NCI-H69 (cell line): ENCODE measurements at regions not wholly inside any gene's neighbourhood (a gene's known extent, or its start where the extent isn't known, plus 50 kb on each side); places are given as distances from the start of the nearest gene placed in this dataset.
"Not testable (repeated sequence)": the region's sequence is repeated elsewhere in the genome, so short reads cannot be mapped to it uniquely, and the experiment has no call there.

Experiments
- DNase-seq: peaks from one replicate; lab custom pipeline; 2025; lab: John Stamatoyannopoulos, UW

GRCh38 chr5:134471858-134472449, 53.5 kb upstream of the JADE2 start:
- not testable (repeated sequence) for DNase-seq

DNA sequence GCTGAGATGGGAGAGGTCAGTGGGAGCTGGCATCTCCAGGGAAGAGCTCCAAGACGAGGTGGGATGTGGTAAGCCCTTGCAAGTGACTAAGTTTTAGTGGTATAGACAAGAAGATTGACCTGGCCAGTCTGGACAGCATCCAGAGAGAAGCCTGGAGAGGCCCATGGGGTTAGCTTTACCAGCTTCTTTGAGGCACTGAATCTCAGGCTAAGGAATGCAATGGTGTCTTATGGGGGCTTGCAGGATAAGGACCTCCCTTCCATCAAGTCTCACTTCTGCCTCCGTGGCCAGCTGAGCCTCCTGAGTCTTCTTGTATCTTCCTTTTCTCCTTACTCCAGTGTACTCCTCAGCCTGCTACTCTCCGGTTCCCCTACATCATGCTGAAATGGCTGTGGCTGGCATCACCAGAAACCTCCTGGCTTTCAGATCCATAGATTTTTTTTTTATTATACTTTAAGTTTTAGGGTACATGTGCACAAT, 56.5 kb upstream of the JADE2 start:
- no peak for DNase-seq

- DNase-seq: no peak
Observed at GRCh38 chr5:134467231-134467630, 55.5 kb upstream of the CDKN2AIPNL start.

GRCh38 chr5:134466241-134467069, 54.8 kb upstream of the CDKN2AIPNL start:
- DNase-seq: peak; percentile 95

DNA sequence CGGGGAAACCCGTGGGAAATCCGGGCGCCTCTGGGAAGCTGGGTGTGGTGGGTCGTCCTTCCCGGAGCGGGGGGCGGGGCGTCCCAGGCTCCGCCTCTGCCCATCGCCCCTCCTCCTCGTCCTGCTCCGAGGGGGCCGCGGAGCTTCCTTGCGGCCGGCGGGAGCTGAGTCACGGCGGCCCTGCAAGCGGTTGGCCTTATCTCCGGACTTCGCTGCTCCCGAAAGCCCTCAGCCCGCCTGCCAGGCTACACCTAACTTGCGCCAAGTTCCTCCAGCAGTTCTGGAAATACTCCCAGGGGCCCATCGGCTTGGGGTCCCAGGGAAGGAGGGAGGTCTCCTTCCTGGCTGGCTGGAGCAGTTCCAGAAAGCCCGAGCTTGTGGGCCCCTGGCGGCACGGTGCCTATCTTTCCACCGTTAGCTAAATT, 54.1 kb upstream of the CDKN2AIPNL start:
- peak; percentile 91 for DNase-seq

DNA sequence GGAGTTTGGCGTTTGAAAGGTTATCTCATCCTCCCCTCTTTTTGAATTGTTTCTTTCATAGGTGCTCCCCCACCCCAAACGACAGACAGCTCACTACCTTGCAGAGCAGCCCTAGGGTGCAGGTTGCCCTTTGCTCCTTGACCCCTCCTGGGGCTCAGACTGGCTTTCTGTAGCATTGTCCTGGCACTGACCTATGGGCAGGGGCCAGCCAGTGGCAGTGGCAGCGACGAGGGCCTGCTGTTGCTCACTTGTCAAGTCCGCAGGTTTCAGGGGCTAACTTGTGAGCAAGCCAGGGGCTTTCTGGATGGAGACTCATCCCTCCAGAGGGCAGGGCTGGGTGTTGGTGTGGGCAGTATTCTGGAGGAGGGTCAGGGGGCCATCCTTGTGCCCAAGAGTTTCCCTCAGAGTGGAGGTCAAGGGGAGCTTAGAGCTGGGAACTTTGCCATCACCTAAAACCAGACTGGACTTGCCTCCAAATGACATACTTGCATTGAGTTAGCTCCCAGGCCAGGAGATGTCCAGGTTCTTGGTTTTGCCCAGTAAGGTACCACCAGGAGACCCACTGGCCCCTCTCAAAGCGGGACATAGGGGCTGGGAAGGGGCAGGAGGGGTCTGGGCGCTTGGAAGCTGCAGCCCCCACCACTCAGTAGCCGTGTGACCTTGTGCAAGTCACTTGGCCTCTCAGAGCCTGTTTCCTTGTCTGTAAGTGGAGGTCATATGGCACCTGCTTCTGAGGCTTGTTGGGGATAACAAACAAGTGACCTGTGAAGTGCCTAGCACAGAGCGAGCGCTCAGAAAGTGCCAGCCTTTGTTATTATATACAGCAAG, 53.5 kb upstream of the CDKN2AIPNL start:
- no peak for DNase-seq

- DNase-seq: no peak
Observed at GRCh38 chr5:134463991-134464760, 52.5 kb upstream of the CDKN2AIPNL start.

DNA sequence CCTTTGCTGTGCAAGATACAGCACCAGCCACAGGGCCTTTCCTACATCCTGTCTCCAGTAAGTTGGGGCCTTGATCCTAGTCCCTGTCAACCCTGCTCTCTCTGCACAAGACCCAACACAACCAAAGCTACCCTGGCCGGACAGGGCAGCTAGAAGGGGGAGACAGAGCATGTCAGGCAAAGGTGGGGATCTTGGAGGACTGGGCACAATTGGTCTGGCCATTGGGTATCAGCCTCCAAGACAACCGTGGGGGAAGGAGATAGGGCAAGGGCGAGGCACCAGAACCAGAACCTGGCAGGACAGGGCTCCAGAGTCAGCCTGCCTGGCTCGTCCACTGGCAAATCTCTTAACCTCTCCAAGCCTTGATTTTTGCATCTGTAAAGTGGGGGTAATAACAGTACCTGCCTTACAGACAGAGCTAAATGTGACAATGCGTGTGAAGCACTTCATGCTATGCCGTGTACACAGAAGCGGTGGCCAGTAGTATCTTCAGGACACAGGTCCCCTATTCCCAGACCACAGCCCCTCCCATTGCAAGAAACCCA, 51.6 kb upstream of the CDKN2AIPNL start:
- no peak for DNase-seq

DNA sequence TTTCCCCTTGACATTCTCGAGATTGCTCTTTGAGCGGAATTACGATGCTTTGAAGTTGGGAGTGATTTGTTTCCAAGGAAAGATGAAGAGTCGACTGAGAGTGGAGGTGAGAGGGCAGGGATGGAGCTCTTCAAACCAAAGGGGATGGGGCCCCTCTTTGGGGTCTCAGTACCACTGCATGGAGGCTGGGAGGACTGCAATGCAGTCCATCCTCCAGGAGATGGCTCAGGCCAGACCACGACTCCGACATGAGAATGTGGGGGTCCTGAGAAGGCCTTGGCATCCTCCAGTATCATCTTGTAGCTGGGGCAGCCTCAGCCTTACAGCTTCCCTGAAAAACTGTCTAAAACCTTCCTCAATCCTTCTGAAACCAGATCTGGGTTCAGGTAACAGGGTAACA, 51.1 kb upstream of the CDKN2AIPNL start:
- no peak for DNase-seq

DNA sequence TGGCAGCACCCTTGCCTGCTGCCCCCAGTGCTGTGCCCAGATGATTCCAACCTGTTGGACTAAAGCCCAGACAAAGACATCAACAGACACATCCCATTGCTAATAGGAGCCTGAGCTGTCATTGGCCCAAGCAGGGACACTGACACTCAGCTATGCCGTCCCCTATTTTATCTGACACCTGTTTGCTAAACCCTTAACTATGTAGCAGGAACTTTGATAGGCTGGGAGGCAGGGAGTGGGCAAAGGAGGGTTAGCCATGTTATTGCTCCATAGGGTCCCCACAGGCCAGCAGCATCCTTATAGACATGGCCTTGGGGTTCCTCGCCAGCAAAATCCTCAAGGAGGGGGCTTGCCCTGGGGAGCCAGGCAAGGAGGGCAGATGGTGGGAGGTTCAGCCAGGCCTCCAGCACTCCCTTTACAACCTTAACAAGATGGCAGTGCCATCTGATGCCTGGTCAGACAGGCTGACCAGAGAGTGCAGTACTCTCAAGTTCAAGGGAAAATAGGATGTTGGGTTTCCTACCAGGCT, 50.4 kb upstream of the CDKN2AIPNL start:
- no peak for DNase-seq
